K562 (cell line): ENCODE measurements at regions not wholly inside any gene's neighbourhood (a gene's known extent, or its start where the extent isn't known, plus 50 kb on each side); places are given as distances from the start of the nearest gene placed in this dataset.
"Not testable (repeated sequence)": the region's sequence is repeated elsewhere in the genome, so short reads cannot be mapped to it uniquely, and the experiment has no call there.

Experiments
- ELF4 ChIP-seq: fragments of 450-650 bp; formaldehyde crosslinking; IDR thresholded peaks from 2 replicates; pipeline ENCODE4 v1.4.0; 2022; ENCODE audit warnings: missing genetic modification characterization
- ESRRB ChIP-seq: fragments of 250-450 bp; sonication (Bioruptor Pico); IDR thresholded peaks from 2 replicates; pipeline ENCODE4 v1.5.0; 2020; ENCODE audit warnings: mild to moderate bottlenecking, moderate library complexity, borderline replicate concordance
- EZH2 ChIP-seq: IDR thresholded peaks from 2 replicates; pipeline ENCODE4 v1.6.1; 2012; ENCODE audit warnings: low read depth, mild to moderate bottlenecking, inconsistent platforms, low read length, borderline replicate concordance
- POLR2A ChIP-seq: fragments of 450-650 bp; conservative IDR thresholded peaks from 2 replicates; pipeline ENCODE4 v1.6.1; 2016
- SIN3A ChIP-seq, 2 experiments: fragments of 150-350 bp in 1 of 2; IDR thresholded peaks; 2 replicates each; pipeline ENCODE4 v1.6.1; 2011 to 2016; ENCODE audit warnings: borderline replicate concordance in 2 of 2, low read depth in 2 of 2, low read length in 2 of 2, mild to moderate bottlenecking in 2 of 2, moderate library complexity in 2 of 2; ENCODE audit not compliant: control insufficient read depth in 1 of 2
- SMAD1 ChIP-seq: fragments of 150-350 bp; IDR thresholded peaks from 2 replicates; pipeline ENCODE4 v1.6.1; 2014; ENCODE audit warnings: low read length, low read depth; ENCODE audit not compliant: partially characterized antibody
- SREBF1 ChIP-seq: fragments of 150-350 bp; IDR thresholded peaks from 2 replicates; pipeline ENCODE4 v1.6.1; 2014; ENCODE audit warnings: antibody characterized with exemption, low read depth, low read length, borderline replicate concordance
- TF ChIP-seq, protein P1 (sequence below): sonication (generic); formaldehyde crosslinking; IDR thresholded peaks from 2 replicates; pipeline ENCODE4 v1.8.1; 2022; ENCODE audit warnings: missing genetic modification reagents
- TF ChIP-seq, protein P2 (sequence below), 2 experiments: fragments of 450-650 bp in 1 of 2; IDR thresholded peaks; 2 replicates each; pipeline ENCODE4 v1.6.1; 2011 to 2017; ENCODE audit warnings: low read depth in 2 of 2, antibody characterized with exemption in 1 of 2, borderline replicate concordance in 1 of 2, low read length in 1 of 2, mild to moderate bottlenecking in 1 of 2, mixed read lengths in 1 of 2; ENCODE audit not compliant: control insufficient read depth in 1 of 2

DNA sequence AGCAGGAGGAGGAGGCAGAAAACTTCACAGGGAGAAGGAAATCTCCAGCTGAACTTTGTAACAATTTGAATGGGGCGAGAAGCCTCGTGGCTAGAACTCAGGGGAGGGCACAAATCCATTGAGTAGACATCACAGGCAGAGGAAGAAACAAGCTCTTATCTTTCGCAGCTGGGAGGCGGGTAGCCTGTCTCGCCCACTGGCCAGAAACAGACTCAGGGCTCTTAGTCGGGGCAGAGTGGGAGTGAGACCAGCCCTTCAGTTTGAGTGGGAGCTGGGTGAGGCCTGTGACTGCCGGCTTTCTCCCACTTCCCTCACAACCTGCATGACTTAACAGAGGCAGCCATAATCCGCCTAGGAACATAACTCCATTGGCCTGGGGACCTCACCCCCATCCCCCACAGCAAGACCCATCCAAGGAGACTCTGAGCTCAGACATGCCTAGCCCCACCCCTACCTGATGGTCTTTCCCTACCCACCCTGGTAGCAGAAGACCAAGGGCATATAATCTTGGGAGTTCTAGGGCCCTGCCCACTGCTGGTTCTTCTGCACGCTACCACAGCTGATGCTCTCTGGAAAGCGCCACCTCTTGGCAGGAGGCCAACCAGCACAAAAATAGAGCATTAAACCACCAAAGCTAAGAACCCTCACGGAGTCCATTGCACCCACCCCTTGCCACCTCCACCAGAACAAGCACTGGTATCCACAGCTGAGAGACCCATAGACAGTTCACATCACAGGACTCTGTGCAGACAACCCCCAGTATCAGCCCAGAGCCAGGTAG lies 77.8 kb upstream of the LMNTD1 start:
- TF ChIP-seq SMAD1; POLR2A; ESRRB (CRISPR knock-in tag); SREBF1; SIN3A (IDR thresholded peaks at IDR 0.05; ENCODE audit: borderline replicate concordance in 2 of 2, control insufficient read depth in 1 of 2, low read depth in 2 of 2, low read length in 2 of 2); ELF4 (CRISPR knock-in tag); EZH2: not testable (repeated sequence)
- TF ChIP-seq, protein P1, sequence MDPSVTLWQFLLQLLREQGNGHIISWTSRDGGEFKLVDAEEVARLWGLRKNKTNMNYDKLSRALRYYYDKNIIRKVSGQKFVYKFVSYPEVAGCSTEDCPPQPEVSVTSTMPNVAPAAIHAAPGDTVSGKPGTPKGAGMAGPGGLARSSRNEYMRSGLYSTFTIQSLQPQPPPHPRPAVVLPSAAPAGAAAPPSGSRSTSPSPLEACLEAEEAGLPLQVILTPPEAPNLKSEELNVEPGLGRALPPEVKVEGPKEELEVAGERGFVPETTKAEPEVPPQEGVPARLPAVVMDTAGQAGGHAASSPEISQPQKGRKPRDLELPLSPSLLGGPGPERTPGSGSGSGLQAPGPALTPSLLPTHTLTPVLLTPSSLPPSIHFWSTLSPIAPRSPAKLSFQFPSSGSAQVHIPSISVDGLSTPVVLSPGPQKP (CRISPR knock-in tag): not testable (repeated sequence)
- TF ChIP-seq, protein P2, sequence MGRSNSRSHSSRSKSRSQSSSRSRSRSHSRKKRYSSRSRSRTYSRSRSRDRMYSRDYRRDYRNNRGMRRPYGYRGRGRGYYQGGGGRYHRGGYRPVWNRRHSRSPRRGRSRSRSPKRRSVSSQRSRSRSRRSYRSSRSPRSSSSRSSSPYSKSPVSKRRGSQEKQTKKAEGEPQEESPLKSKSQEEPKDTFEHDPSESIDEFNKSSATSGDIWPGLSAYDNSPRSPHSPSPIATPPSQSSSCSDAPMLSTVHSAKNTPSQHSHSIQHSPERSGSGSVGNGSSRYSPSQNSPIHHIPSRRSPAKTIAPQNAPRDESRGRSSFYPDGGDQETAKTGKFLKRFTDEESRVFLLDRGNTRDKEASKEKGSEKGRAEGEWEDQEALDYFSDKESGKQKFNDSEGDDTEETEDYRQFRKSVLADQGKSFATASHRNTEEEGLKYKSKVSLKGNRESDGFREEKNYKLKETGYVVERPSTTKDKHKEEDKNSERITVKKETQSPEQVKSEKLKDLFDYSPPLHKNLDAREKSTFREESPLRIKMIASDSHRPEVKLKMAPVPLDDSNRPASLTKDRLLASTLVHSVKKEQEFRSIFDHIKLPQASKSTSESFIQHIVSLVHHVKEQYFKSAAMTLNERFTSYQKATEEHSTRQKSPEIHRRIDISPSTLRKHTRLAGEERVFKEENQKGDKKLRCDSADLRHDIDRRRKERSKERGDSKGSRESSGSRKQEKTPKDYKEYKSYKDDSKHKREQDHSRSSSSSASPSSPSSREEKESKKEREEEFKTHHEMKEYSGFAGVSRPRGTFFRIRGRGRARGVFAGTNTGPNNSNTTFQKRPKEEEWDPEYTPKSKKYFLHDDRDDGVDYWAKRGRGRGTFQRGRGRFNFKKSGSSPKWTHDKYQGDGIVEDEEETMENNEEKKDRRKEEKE (IDR thresholded peaks at IDR 0.05; ENCODE audit: borderline replicate concordance in 1 of 2, control insufficient read depth in 1 of 2, low read depth in 2 of 2, low read length in 1 of 2): not testable (repeated sequence)
